Retina (tissue), 1 donor: ENCODE measurements at regions not wholly inside any gene's neighbourhood (a gene's known extent, or its start where the extent isn't known, plus 50 kb on each side); places are given as distances from the start of the nearest gene placed in this dataset.
"Not testable (repeated sequence)": the region's sequence is repeated elsewhere in the genome, so short reads cannot be mapped to it uniquely, and the experiment has no call there.

Source experiments
- DNase-seq: peaks from one replicate; pipeline ENCODE4 v3.0.0-alpha.2; 2016

- no peak for DNase-seq
These were observed 55.4 kb downstream of the CTSL start for GRCh38 chr9:87781331-87781730.

GRCh38 chr9:87783180-87783579, 57.3 kb downstream of the CTSL start:
- no peak for DNase-seq

- DNase-seq, result not testable (repeated sequence)
These were observed 59.5 kb downstream of the CTSL start for GRCh38 chr9:87785315-87785970.

GRCh38 chr9:87786423-87786822, 60.5 kb downstream of the CTSL start:
- no peak for DNase-seq

- DNase-seq, result no peak
These were observed 61.0 kb downstream of the CTSL start for GRCh38 chr9:87786876-87787275.

GRCh38 chr9:87787735-87788134, 61.8 kb downstream of the CTSL start:
- no peak for DNase-seq

GRCh38 chr9:87792831-87793288, 66.9 kb downstream of the CTSL start:
- no peak for DNase-seq

GRCh38 chr9:87793292-87793691, 67.4 kb downstream of the CTSL start:
- DNase-seq, result no peak

- no peak for DNase-seq
These were observed 69.3 kb downstream of the CTSL start for GRCh38 chr9:87795178-87795577.

GRCh38 chr9:87796196-87796595, 70.3 kb downstream of the CTSL start:
- DNase-seq, result peak; percentile 36

- no peak for DNase-seq
These were observed 72.4 kb downstream of the CTSL start for GRCh38 chr9:87798261-87798833.

- DNase-seq, result no peak
These were observed 73.6 kb downstream of the CTSL start for GRCh38 chr9:87799503-87799902.

- DNase-seq, result no peak
These were observed 74.5 kb downstream of the CTSL start for GRCh38 chr9:87800456-87800855.

GRCh38 chr9:87801013-87801412, 75.1 kb downstream of the CTSL start:
- DNase-seq, result no peak

GRCh38 chr9:87803166-87803565, 77.2 kb downstream of the CTSL start:
- no peak for DNase-seq

GRCh38 chr9:87803623-87804345, 77.9 kb downstream of the CTSL start:
- no peak for DNase-seq

GRCh38 chr9:87805259-87805658, 77.4 kb upstream of the SPATA31E1 start:
- no peak for DNase-seq

- DNase-seq, result no peak
These were observed 72.7 kb upstream of the SPATA31E1 start for GRCh38 chr9:87810008-87810407.

GRCh38 chr9:87810679-87811178, 71.9 kb upstream of the SPATA31E1 start:
- no peak for DNase-seq

- peak; percentile 25 for DNase-seq
These were observed 70.1 kb upstream of the SPATA31E1 start for GRCh38 chr9:87812375-87813118.

GRCh38 chr9:87813119-87813463, 69.6 kb upstream of the SPATA31E1 start:
- DNase-seq, result no peak

GRCh38 chr9:87816036-87816435, 66.6 kb upstream of the SPATA31E1 start:
- no peak for DNase-seq

GRCh38 chr9:87818308-87818707, 64.4 kb upstream of the SPATA31E1 start:
- no peak for DNase-seq
